Endodermal cell (in vitro differentiated cells): ENCODE measurements at regions not wholly inside any gene's neighbourhood (a gene's known extent, or its start where the extent isn't known, plus 50 kb on each side); places are given as distances from the start of the nearest gene placed in this dataset.

Source experiments
- DNase-seq: peaks from one replicate; pipeline ENCODE4 v3.0.0-alpha.2; 2017
- H3K27ac ChIP-seq: 2 replicates; pipeline ENCODE4 v1.5.1; 2013; ENCODE audit warnings: mild to moderate bottlenecking, low read depth, low read length, moderate library complexity
- H3K27me3 ChIP-seq: 2 replicates; pipeline ENCODE4 v1.6.1; 2013; ENCODE audit warnings: mild to moderate bottlenecking, low read length, moderate library complexity; ENCODE audit not compliant: insufficient read depth, control insufficient read depth, poor library complexity, severe bottlenecking
- H3K36me3 ChIP-seq: 2 replicates; pipeline ENCODE4 v1.7.0; 2013; ENCODE audit warnings: mild to moderate bottlenecking, low read length, moderate library complexity; ENCODE audit not compliant: control insufficient read depth, insufficient read depth
- H3K4me1 ChIP-seq: one replicate; pipeline ENCODE4 v1.7.0; 2013; ENCODE audit warnings: low read length; ENCODE audit not compliant: control insufficient read depth, insufficient read depth
- H3K4me3 ChIP-seq: 2 replicates; pipeline ENCODE4 v1.5.1; 2013; ENCODE audit warnings: mild to moderate bottlenecking, low read length, moderate library complexity
- H3K9ac ChIP-seq: 2 replicates; pipeline ENCODE4 v1.6.1; 2013; ENCODE audit warnings: mild to moderate bottlenecking, low read length, moderate library complexity; ENCODE audit not compliant: poor library complexity, severe bottlenecking; ENCODE audit errors: extremely low read depth
- H3K9me3 ChIP-seq: 2 replicates; pipeline ENCODE4 v1.6.1; 2013; ENCODE audit warnings: mild to moderate bottlenecking, low read length, moderate library complexity; ENCODE audit not compliant: control insufficient read depth
- H3K27ac Mint-ChIP-seq: 2 replicates; pipeline ENCODE4 v1.8.0; 2020; ENCODE audit warnings: mixed read lengths
- H3K27me3 Mint-ChIP-seq: 2 replicates; pipeline ENCODE4 v1.8.0; 2021; ENCODE audit warnings: mild to moderate bottlenecking, mixed read lengths; ENCODE audit not compliant: insufficient read depth
- H3K36me3 Mint-ChIP-seq: 2 replicates; pipeline ENCODE4 v1.8.0; 2020; ENCODE audit warnings: low read depth, mixed read lengths
- H3K4me1 Mint-ChIP-seq: 2 replicates; pipeline ENCODE4 v1.8.0; 2020; ENCODE audit warnings: mixed read lengths
- H3K4me3 Mint-ChIP-seq: 2 replicates; pipeline ENCODE4 v1.8.0; 2020; ENCODE audit warnings: mild to moderate bottlenecking, moderate library complexity, mixed read lengths
- H3K9me3 Mint-ChIP-seq: 2 replicates; pipeline ENCODE4 v1.8.0; 2020; ENCODE audit warnings: mild to moderate bottlenecking, mixed read lengths
- WGBS, 2 experiments: methylation state at CpG; one replicate each; pipeline versions ENCODE4 v1.1.5 to v1.1.7; 2013; ENCODE audit warnings: missing lambda C conversion rate in 2 of 2, mixed read lengths in 1 of 2; ENCODE audit not compliant: insufficient coverage in 1 of 2, insufficient read length in 1 of 2; 5-methylcytosine and 5-hydroxymethylcytosine counted together
- TF ChIP-seq, protein P1 (sequence below): fragments of 200-600 bp; sonication (generic); conservative IDR thresholded peaks from 2 replicates; pipeline ENCODE4 v1.5.0; 2021; ENCODE audit warnings: antibody characterized with exemption, mild to moderate bottlenecking

- WGBS, 2 experiments = 89 to 95% methylated on average over 1 to 3 of the region's 3 CpGs
- no peak for DNase-seq
- H3K4me1 Mint-ChIP-seq = no peaks in the 10 kb centered on the region
- peaks cover 23% of the 10 kb centered on the region for H3K9me3 Mint-ChIP-seq
- Histone ChIP-seq H3K4me3 (no peak overlapping the region), H3K9ac (no peak overlapping the region), H3K4me1 (no peaks in the 10 kb centered on the region), H3K9me3 (peaks cover 8% of the 10 kb centered on the region), H3K36me3 (no peaks in the 10 kb centered on the region), H3K27me3 (no peaks in the 10 kb centered on the region), H3K27ac (no peak overlapping the region)
- H3K27ac Mint-ChIP-seq = no peak overlapping the region
- no peak overlapping the region for H3K4me3 Mint-ChIP-seq
- H3K27me3 Mint-ChIP-seq = no peaks in the 10 kb centered on the region
- TF ChIP-seq, protein P1, sequence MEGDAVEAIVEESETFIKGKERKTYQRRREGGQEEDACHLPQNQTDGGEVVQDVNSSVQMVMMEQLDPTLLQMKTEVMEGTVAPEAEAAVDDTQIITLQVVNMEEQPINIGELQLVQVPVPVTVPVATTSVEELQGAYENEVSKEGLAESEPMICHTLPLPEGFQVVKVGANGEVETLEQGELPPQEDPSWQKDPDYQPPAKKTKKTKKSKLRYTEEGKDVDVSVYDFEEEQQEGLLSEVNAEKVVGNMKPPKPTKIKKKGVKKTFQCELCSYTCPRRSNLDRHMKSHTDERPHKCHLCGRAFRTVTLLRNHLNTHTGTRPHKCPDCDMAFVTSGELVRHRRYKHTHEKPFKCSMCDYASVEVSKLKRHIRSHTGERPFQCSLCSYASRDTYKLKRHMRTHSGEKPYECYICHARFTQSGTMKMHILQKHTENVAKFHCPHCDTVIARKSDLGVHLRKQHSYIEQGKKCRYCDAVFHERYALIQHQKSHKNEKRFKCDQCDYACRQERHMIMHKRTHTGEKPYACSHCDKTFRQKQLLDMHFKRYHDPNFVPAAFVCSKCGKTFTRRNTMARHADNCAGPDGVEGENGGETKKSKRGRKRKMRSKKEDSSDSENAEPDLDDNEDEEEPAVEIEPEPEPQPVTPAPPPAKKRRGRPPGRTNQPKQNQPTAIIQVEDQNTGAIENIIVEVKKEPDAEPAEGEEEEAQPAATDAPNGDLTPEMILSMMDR = no peak
- peaks cover 20% of the 10 kb centered on the region for H3K36me3 Mint-ChIP-seq
Observed at GRCh38 chr1:239644604-239645003, 258.2 kb downstream of the CHRM3 start.

GRCh38 chr1:239647045-239647444 lies 260.7 kb downstream of the CHRM3 start:
- Histone ChIP-seq H3K27me3 (no peaks in the 10 kb centered on the region), H3K36me3 (no peaks in the 10 kb centered on the region), H3K4me1 (no peaks in the 10 kb centered on the region), H3K9ac (no peak overlapping the region), H3K4me3 (no peak overlapping the region), H3K9me3 (peaks cover 8% of the 10 kb centered on the region), H3K27ac (no peak overlapping the region)
- no peaks in the 10 kb centered on the region for H3K4me1 Mint-ChIP-seq
- no peaks in the 10 kb centered on the region for H3K27me3 Mint-ChIP-seq
- TF ChIP-seq, protein P1 = no peak
- no peak overlapping the region for H3K27ac Mint-ChIP-seq
- DNase-seq = no peak
- no peak overlapping the region for H3K4me3 Mint-ChIP-seq
- H3K9me3 Mint-ChIP-seq = peaks cover 20% of the 10 kb centered on the region
- 85 to 89% methylated on average over 3 of the region's 3 CpGs for WGBS, 2 experiments
- H3K36me3 Mint-ChIP-seq = peaks cover 20% of the 10 kb centered on the region

GRCh38 chr1:239647964-239648632 lies 261.7 kb downstream of the CHRM3 start:
- no peak overlapping the region for H3K27ac Mint-ChIP-seq
- no peaks in the 10 kb centered on the region for H3K27me3 Mint-ChIP-seq
- H3K27ac ChIP-seq = no peak overlapping the region
- 61 to 90% methylated on average over 2 of the region's 2 CpGs for WGBS, 2 experiments
- peaks cover 15% of the 10 kb centered on the region for H3K9me3 Mint-ChIP-seq
- H3K4me1 Mint-ChIP-seq = no peaks in the 10 kb centered on the region
- H3K4me3 ChIP-seq = no peak overlapping the region
- H3K36me3 Mint-ChIP-seq = peaks cover 20% of the 10 kb centered on the region
- no peaks in the 10 kb centered on the region for H3K36me3 ChIP-seq
- H3K4me3 Mint-ChIP-seq = no peak overlapping the region
- peaks cover 8% of the 10 kb centered on the region for H3K9me3 ChIP-seq
- TF ChIP-seq, protein P1 = no peak
- no peak for DNase-seq
- no peaks in the 10 kb centered on the region for H3K27me3 ChIP-seq
- H3K9ac ChIP-seq = no peak overlapping the region
- H3K4me1 ChIP-seq = no peaks in the 10 kb centered on the region
